ENCODE measurements at regions not wholly inside any gene's neighbourhood (a gene's known extent, or its start where the extent isn't known, plus 50 kb on each side); places are given as distances from the start of the nearest gene placed in this dataset.

- H3K4me2 ChIP-seq: no peak overlapping the region
- H3K36me3 ChIP-seq (replicated peaks; ENCODE audit: insufficient read depth, low read depth): no peaks in the 10 kb centered on the region
- TF ChIP-seq CTCF (IDR thresholded peaks at IDR 0.05; ENCODE audit: poor library complexity): no peak
- TF ChIP-seq EZH2 (IDR thresholded peaks at IDR 0.05; ENCODE audit: borderline replicate concordance): no peak
- TF ChIP-seq EZH2phosphoT487 (IDR thresholded peaks at IDR 0.05; ENCODE audit: low read depth, severe bottlenecking, unreplicated experiment): no peak
- H3K79me2 ChIP-seq: no peaks in the 10 kb centered on the region
- H3K4me3 ChIP-seq: no peak overlapping the region
- H2AFZ ChIP-seq: no peak overlapping the region
- H3K27ac ChIP-seq: no peak overlapping the region
- no peaks in the 10 kb centered on the region for H3K9me3 ChIP-seq (ENCODE audit: low read depth)
- no peaks in the 10 kb centered on the region for H4K20me1 ChIP-seq (ENCODE audit: insufficient read depth, poor library complexity, severe bottlenecking)
- WGBS (ENCODE audit: low lambda C conversion rate, missing lambda C conversion rate): 68% methylated on average over 7 of the region's 7 CpGs
- no peaks in the 10 kb centered on the region for H3K9me2 ChIP-seq (replicated peaks; ENCODE audit: insufficient read depth)
- H3K27me3 ChIP-seq: no peaks in the 10 kb centered on the region
- no peak for DNase-seq (ENCODE audit: low spot score)
- H3K4me1 ChIP-seq (ENCODE audit: insufficient read depth): peaks cover 14% of the 10 kb centered on the region
Observed at GRCh38 chr2:858646-859045, 92.0 kb upstream of the SNTG2 start.

DNA sequence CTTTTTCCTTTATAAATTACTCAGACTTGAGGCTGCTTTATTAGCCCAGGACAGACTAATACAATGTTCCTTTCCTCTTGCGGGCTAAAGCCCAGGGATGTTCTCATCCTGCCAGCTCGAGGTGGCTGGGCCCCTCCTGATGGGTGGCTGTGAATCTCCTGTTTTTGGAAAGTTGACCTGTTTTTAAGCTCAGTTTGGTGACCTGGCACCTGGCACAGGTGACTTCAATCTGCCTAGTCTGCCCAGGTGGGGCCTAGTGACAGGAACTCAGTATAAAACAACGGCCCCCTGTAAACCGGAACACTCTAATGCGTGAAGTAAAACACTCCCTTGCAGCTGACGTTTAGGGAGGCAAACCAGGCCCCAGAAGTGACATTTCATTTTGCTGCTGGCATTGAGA is 92.7 kb upstream of the SNTG2 start:
- Histone ChIP-seq H3K9me2 (replicated peaks; ENCODE audit: insufficient read depth) (no peaks in the 10 kb centered on the region), H3K27me3 (no peaks in the 10 kb centered on the region), H3K4me1 (ENCODE audit: insufficient read depth) (peaks cover 14% of the 10 kb centered on the region), H3K4me3 (no peak overlapping the region), H4K20me1 (ENCODE audit: insufficient read depth, poor library complexity, severe bottlenecking) (no peaks in the 10 kb centered on the region), H3K36me3 (replicated peaks; ENCODE audit: insufficient read depth, low read depth) (no peaks in the 10 kb centered on the region), H3K79me2 (no peaks in the 10 kb centered on the region), H2AFZ (no peak overlapping the region), H3K4me2 (no peak overlapping the region), H3K9me3 (ENCODE audit: low read depth) (no peaks in the 10 kb centered on the region), H3K27ac (no peak overlapping the region)
- no peak for DNase-seq (ENCODE audit: low spot score)
- WGBS (ENCODE audit: low lambda C conversion rate, missing lambda C conversion rate): 63% methylated on average over 6 of the region's 6 CpGs
- TF ChIP-seq CTCF (IDR thresholded peaks at IDR 0.05; ENCODE audit: poor library complexity): no peak
- TF ChIP-seq EZH2 (IDR thresholded peaks at IDR 0.05; ENCODE audit: borderline replicate concordance): no peak
- no peak for TF ChIP-seq EZH2phosphoT487 (IDR thresholded peaks at IDR 0.05; ENCODE audit: low read depth, severe bottlenecking, unreplicated experiment)

DNA sequence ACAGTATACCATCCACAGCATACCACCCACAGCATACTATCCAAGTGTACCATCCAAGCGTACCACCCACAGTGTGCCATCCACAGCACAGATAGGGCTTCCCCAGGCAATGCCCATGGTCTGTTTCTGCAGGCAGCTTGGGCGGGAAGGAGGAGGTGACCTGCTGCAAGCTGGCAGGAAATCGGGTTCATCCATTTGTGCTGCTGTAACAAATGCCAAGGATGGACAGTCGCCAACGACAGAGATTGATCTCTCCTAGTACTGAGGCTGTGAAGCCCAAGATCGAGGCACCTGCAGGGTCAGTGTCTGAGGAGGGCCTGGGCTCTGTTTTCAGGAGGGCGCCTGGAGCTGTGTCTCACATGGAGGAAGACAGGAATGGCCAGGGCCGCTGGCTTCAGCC is 93.6 kb upstream of the SNTG2 start:
- H3K4me3 ChIP-seq: no peak overlapping the region

More for the DNA sequence above, 93.6 kb upstream of the SNTG2 start:
- H3K36me3 ChIP-seq (replicated peaks; ENCODE audit: insufficient read depth, low read depth): no peaks in the 10 kb centered on the region
- H4K20me1 ChIP-seq (ENCODE audit: insufficient read depth, poor library complexity, severe bottlenecking): no peaks in the 10 kb centered on the region
- TF ChIP-seq EZH2phosphoT487 (IDR thresholded peaks at IDR 0.05; ENCODE audit: low read depth, severe bottlenecking, unreplicated experiment) (no peak), CTCF (IDR thresholded peaks at IDR 0.05; ENCODE audit: poor library complexity) (no peak), EZH2 (IDR thresholded peaks at IDR 0.05; ENCODE audit: borderline replicate concordance) (no peak)
- no peak overlapping the region for H3K27ac ChIP-seq
- H3K4me2 ChIP-seq: no peak overlapping the region
- no peak for DNase-seq (ENCODE audit: low spot score)
- H3K9me2 ChIP-seq (replicated peaks; ENCODE audit: insufficient read depth): no peaks in the 10 kb centered on the region
- H3K27me3 ChIP-seq: no peaks in the 10 kb centered on the region
- peaks cover 14% of the 10 kb centered on the region for H3K4me1 ChIP-seq (ENCODE audit: insufficient read depth)
- WGBS (ENCODE audit: low lambda C conversion rate, missing lambda C conversion rate): 90% methylated on average over 8 of the region's 8 CpGs
- no peaks in the 10 kb centered on the region for H3K9me3 ChIP-seq (ENCODE audit: low read depth)
- no peak overlapping the region for H2AFZ ChIP-seq
- H3K79me2 ChIP-seq: no peaks in the 10 kb centered on the region

All from hepatocyte (in vitro differentiated cells).